KMS-11 (cell line): ENCODE measurements at regions not wholly inside any gene's neighbourhood (a gene's known extent, or its start where the extent isn't known, plus 50 kb on each side); places are given as distances from the start of the nearest gene placed in this dataset.
A peak's percentile ranks its signal among the peaks of the same experiment; 100 is the strongest.
"Not testable (repeated sequence)": the region's sequence is repeated elsewhere in the genome, so short reads cannot be mapped to it uniquely, and the experiment has no call there.

Experiments used
- H2AFZ ChIP-seq: fragments of 200-600 bp; sonication (generic); 2 replicates; pipeline ENCODE4 v1.6.1; 2016; ENCODE audit warnings: antibody characterized with exemption, mixed run types, low read depth
- H3K27ac ChIP-seq: fragments of 200-600 bp; sonication (generic); 2 replicates; pipeline ENCODE4 v1.6.1; 2016; ENCODE audit warnings: mild to moderate bottlenecking, mixed run types
- H3K27me3 ChIP-seq: fragments of 200-600 bp; sonication (generic); 2 replicates; pipeline ENCODE4 v1.6.1; 2017; ENCODE audit warnings: mild to moderate bottlenecking, low read depth, mixed run types, moderate library complexity; ENCODE audit not compliant: insufficient read depth
- H3K36me3 ChIP-seq: fragments of 200-600 bp; sonication (generic); 2 replicates; pipeline ENCODE4 v1.6.1; 2017; ENCODE audit warnings: mild to moderate bottlenecking, mixed run types; ENCODE audit not compliant: insufficient read depth
- H3K4me1 ChIP-seq: fragments of 200-600 bp; sonication (generic); 2 replicates; pipeline ENCODE4 v1.6.1; 2016; ENCODE audit warnings: mild to moderate bottlenecking, low read depth, mixed run types; ENCODE audit not compliant: poor library complexity, severe bottlenecking
- H3K4me2 ChIP-seq: fragments of 200-600 bp; sonication (generic); 2 replicates; pipeline ENCODE4 v1.7.0; 2016; ENCODE audit warnings: mild to moderate bottlenecking, mixed run types
- H3K4me3 ChIP-seq: fragments of 200-600 bp; sonication (generic); IDR thresholded peaks from 2 replicates; pipeline ENCODE4 v1.6.1; 2017; ENCODE audit warnings: low read depth, low read length, mixed read lengths; ENCODE audit not compliant: insufficient read depth
- H3K79me2 ChIP-seq: fragments of 200-600 bp; sonication (generic); 2 replicates; pipeline ENCODE4 v1.6.1; 2016; ENCODE audit warnings: low read depth, mixed run types; ENCODE audit not compliant: insufficient read depth
- H3K9ac ChIP-seq: fragments of 200-600 bp; sonication (generic); 2 replicates; pipeline ENCODE4 v1.6.1; 2016; ENCODE audit warnings: mild to moderate bottlenecking, mixed run types
- H4K20me1 ChIP-seq: fragments of 200-600 bp; sonication (generic); 2 replicates; pipeline ENCODE4 v1.6.1; 2016; ENCODE audit warnings: mild to moderate bottlenecking, mixed run types; ENCODE audit not compliant: insufficient read depth
- CTCF ChIP-seq: fragments of 200-600 bp; sonication (generic); conservative IDR thresholded peaks from 2 replicates; pipeline ENCODE4 v1.6.1; 2017; ENCODE audit warnings: low read depth, mild to moderate bottlenecking, antibody characterized with exemption, low read length, moderate library complexity, mixed read lengths

GRCh38 chr20:22692119-22692475 is 107.7 kb upstream of the FOXA2 start:
- Histone ChIP-seq H3K9ac (no peak overlapping the region), H2AFZ (peak overlapping the region; percentile 91), H3K79me2 (no peaks in the 10 kb centered on the region), H3K27ac (no peak overlapping the region), H3K27me3 (no peaks in the 10 kb centered on the region), H3K4me2 (no peak overlapping the region; the same call in 1 of the 2 replicates), H3K4me1 (no peaks in the 10 kb centered on the region), H3K36me3 (no peaks in the 10 kb centered on the region), H3K4me3 (no peak overlapping the region), H4K20me1 (no peaks in the 10 kb centered on the region)
- TF ChIP-seq CTCF: no peak

DNA sequence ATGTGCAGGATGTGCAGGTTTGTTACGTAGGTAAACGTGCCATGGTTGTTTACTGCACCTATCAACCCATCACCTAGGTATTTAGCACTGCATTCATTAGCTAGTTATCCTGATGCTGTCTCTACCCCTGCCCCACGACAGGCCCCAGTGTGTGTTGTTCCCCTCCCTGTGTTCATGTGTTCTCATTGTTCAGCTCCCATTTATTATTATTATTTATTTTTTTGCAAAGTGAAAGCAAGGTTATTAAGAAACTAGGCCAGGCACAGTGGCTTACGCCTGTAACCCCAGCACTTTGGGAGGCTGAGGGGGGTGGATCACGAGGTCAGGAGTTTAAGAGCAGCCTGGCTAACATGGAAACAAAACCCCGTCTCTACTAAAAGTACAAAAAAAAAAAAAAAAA is 108.2 kb upstream of the FOXA2 start:
- not testable (repeated sequence) for H2AFZ ChIP-seq, H3K36me3 ChIP-seq, H3K27me3 ChIP-seq, H4K20me1 ChIP-seq, H3K4me3 ChIP-seq, H3K4me1 ChIP-seq, H3K79me2 ChIP-seq, H3K9ac ChIP-seq, H3K4me2 ChIP-seq, H3K27ac ChIP-seq

GRCh38 chr20:22696759-22697158 is 112.4 kb upstream of the FOXA2 start:
- Histone ChIP-seq H3K4me2 (no peak overlapping the region), H3K27me3 (no peaks in the 10 kb centered on the region), H4K20me1 (no peaks in the 10 kb centered on the region), H3K4me3 (no peak overlapping the region), H3K4me1 (no peaks in the 10 kb centered on the region), H2AFZ (no peak overlapping the region), H3K27ac (no peak overlapping the region), H3K36me3 (no peaks in the 10 kb centered on the region), H3K79me2 (no peaks in the 10 kb centered on the region), H3K9ac (no peak overlapping the region)
- TF ChIP-seq CTCF: no peak

DNA sequence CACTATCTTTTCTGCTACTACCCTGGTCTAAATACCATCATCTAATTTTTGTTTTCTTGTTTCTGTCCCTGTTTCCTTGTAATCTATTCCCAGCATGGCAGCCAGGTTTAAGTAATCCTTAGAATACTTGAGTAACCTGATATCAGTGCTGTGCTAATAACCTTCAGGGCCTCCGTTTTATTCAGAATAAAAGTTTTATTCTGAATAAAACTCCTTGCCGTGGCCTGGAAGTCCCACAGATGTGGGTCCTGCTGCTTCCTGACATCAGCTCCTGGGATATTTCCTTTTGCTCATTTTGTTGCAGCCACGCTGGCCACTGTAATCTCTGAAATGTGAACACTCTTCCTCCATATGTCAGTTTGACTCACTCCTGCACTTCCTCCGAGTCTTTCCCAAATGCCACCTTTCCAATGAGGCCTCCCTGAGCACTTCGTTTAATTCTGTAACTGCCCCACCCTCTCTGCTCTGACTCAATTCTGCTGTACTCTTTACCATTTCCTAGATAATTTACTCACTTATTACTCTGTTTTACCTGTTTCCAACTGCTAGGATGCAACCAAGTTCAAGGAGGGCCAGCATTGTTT is 114.0 kb upstream of the FOXA2 start:
- Histone ChIP-seq H3K4me2 (no peak overlapping the region), H3K27me3 (no peaks in the 10 kb centered on the region), H3K9ac (no peak overlapping the region), H3K27ac (no peak overlapping the region), H4K20me1 (no peaks in the 10 kb centered on the region), H3K4me1 (no peaks in the 10 kb centered on the region), H3K4me3 (no peak overlapping the region), H3K36me3 (no peaks in the 10 kb centered on the region), H2AFZ (no peak overlapping the region), H3K79me2 (no peaks in the 10 kb centered on the region)
- TF ChIP-seq CTCF: no peak

GRCh38 chr20:22699396-22699795 is 115.0 kb upstream of the FOXA2 start:
- H3K27ac ChIP-seq: no peak overlapping the region

More at GRCh38 chr20:22699396-22699795, 115.0 kb upstream of the FOXA2 start:
- Histone ChIP-seq H3K79me2 (no peaks in the 10 kb centered on the region), H3K27me3 (no peaks in the 10 kb centered on the region), H3K4me2 (no peak overlapping the region), H4K20me1 (no peaks in the 10 kb centered on the region), H3K9ac (no peak overlapping the region), H2AFZ (no peak overlapping the region), H3K4me3 (no peak overlapping the region), H3K4me1 (no peaks in the 10 kb centered on the region), H3K36me3 (no peaks in the 10 kb centered on the region)
- no peak for TF ChIP-seq CTCF
